ACHN (cell line): ENCODE measurements at regions not wholly inside any gene's neighbourhood (a gene's known extent, or its start where the extent isn't known, plus 50 kb on each side); places are given as distances from the start of the nearest gene placed in this dataset.
"Not testable (repeated sequence)": the region's sequence is repeated elsewhere in the genome, so short reads cannot be mapped to it uniquely, and the experiment has no call there.

Experiments used
- DNase-seq: peaks from one replicate; pipeline ENCODE4 v3.0.0-alpha.2; 2015
- in situ Hi-C: cut with HindIII; loops from 2 replicates; pipeline ENCODE4 v1.10.0; 2017; ENCODE audit warnings: low sequenced_read_pairs, low pct_ligation_motif_present, low pct_unique_long_range_greater_than_20kb

DNA sequence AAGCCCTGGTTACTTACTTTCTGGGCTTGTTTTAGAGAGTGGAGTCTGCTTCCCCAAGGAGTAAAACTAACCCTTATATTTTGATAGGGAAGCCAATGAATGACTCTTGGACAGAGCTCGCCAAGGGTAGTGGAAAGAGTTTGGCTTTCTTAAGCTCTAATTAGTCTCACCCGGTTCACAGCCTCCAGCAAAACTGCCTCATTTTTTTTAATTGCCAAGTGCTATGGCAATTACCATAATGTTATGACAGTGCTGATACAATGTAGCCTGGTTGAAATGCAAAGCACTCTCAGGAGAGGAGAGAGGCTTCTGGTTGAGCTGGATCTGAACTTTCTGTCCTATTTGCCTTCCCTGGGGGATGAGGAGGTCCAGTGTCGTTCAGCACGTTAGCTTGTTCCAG lies 376.1 kb upstream of the CHRM2 start:
- DNase-seq, result no peak
- in situ Hi-C loops, result no loop called here

DNA sequence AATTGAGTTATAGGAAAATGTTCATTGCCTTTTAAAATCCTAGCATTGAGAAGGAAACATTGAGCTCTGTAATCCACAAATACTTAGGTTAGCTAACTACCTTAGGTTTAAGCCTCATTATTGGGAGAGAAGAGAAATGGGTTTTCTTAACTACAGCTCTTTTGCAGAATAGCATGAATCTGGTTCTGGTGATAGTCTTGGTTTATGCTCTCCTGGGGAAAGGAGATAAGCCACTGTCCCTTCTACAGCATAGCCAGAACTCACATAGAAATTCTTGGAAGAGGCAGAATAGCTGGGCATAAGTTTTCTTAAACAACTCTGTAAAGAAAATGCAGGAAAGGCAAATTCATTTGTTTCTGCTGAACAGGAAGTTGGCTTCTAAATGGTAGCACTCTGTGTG lies 378.6 kb upstream of the CHRM2 start:
- in situ Hi-C loops, result no loop called here
- DNase-seq, result no peak

GRCh38 chr7:136480901-136481300 lies 387.6 kb upstream of the CHRM2 start:
- in situ Hi-C loops, result no loop called here
- DNase-seq, result no peak

- in situ Hi-C loops, result no loop called here
- no peak for DNase-seq
These were observed 388.5 kb upstream of the CHRM2 start for GRCh38 chr7:136479922-136480321.

GRCh38 chr7:136470179-136470578 lies 398.3 kb upstream of the CHRM2 start:
- in situ Hi-C loops, result no loop called here
- DNase-seq, result no peak

DNA sequence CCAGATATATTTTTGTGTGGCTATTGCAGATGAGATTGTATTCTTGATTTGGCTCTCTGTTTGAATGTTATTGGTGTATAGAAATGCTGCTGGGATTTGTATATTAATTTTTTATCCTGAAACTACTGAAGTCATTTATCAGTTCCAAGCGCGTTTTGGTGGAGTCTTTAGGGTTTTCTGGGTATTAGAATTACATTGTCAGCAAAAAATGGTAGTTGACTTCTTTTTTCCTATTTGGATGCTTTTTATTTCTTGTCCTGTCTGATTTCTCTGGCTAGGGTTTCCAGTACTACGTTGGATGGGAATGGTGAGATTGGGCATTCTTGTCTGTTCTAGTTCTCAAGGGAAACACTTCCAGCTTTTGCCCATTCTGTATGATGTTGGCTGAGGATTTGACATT lies 415.5 kb upstream of the CHRM2 start:
- in situ Hi-C loops, result no loop called here
- DNase-seq, result no peak

GRCh38 chr7:136446751-136447150 lies 421.7 kb upstream of the CHRM2 start:
- in situ Hi-C loops, result no loop called here
- no peak for DNase-seq

- no peak for DNase-seq
- in situ Hi-C loops, result no loop called here
These were observed 426.6 kb upstream of the CHRM2 start for GRCh38 chr7:136441835-136442234.

GRCh38 chr7:136431736-136432135 lies 436.7 kb upstream of the CHRM2 start:
- DNase-seq, in situ Hi-C loops: not testable (repeated sequence)

DNA sequence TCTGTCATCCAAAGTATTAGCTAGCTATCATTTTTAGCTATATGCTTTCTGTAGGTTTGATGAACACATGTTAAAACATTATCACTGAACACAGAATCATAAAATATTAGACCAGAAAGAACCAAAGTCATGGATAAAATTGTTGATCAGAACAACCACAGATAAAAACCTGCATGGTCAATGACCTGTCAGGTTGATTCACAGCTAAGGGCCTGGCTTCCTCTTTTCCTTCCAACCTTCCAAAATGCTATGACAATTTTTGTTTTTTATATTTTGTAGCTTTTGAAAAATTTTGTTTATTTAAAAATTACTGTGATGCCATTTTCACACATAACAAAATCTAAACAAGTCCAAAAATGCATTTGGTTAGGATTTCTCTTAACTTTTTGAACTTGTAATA lies 444.4 kb upstream of the CHRM2 start:
- no peak for DNase-seq
- in situ Hi-C loops, result no loop called here

- DNase-seq, in situ Hi-C loops: not testable (repeated sequence)
These were observed 442.6 kb upstream of the MTPN start for GRCh38 chr7:136419740-136420139.

- in situ Hi-C loops, result no loop called here
These were observed 435.8 kb upstream of the MTPN start for GRCh38 chr7:136412952-136413351.

GRCh38 chr7:136405931-136406777 lies 429.0 kb upstream of the MTPN start:
- peak; percentile 74 for DNase-seq
- in situ Hi-C loops, result no loop called here

More at GRCh38 chr7:136412952-136413351, 435.8 kb upstream of the MTPN start:
- DNase-seq, result no peak

- DNase-seq, result no peak
- in situ Hi-C loops, result no loop called here
These were observed 426.4 kb upstream of the MTPN start for GRCh38 chr7:136403591-136403990.

- in situ Hi-C loops, result no loop called here
- no peak for DNase-seq
These were observed 423.7 kb upstream of the MTPN start for GRCh38 chr7:136400877-136401276.

DNA sequence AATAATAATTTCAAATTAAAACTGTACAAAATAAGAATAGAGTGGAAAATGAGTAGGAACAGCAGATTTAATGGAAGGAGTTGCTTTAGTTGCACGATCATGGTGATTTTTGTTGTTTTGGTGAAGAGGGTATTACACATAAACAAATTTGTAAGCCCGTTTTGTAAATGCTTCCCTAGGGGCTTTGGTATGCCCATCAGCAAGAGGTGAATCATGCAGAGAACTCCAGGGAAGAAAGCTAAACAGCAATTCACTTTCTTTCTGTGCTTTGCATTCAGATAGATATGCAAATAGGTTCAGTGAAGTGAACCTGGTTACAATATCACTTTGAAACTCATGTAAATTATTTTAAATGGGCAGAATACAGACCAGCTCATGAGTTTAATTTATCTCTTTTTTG lies 422.2 kb upstream of the MTPN start:
- in situ Hi-C loops, result no loop called here
- DNase-seq, result no peak

DNA sequence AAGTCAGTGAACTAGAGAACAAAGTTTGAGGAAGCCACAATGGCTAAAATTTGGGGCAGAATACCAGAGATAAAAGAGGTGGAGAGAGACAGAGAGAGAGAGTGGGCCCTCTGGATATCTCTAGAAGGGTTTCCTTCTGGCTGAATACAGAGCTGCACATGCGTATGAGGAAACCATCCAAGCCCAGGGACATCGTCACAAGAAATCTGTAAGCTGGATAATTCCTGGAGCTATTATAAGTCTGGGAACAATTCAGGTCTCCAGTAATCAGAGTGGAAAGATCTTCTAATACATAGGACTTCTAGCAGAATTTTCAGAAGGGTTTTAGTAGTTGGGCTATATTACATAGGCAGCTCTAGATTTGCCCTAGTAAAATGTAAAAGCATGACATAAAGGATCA lies 415.7 kb upstream of the MTPN start:
- in situ Hi-C loops, result no loop called here
- no peak for DNase-seq

GRCh38 chr7:136391371-136391770 lies 414.2 kb upstream of the MTPN start:
- in situ Hi-C loops, result no loop called here

GRCh38 chr7:136389933-136390332 lies 412.8 kb upstream of the MTPN start:
- in situ Hi-C loops, result no loop called here
- DNase-seq, result peak; percentile 13

More at GRCh38 chr7:136391371-136391770, 414.2 kb upstream of the MTPN start:
- no peak for DNase-seq

GRCh38 chr7:136386876-136387275 lies 409.7 kb upstream of the MTPN start:
- no peak for DNase-seq
- in situ Hi-C loops, result no loop called here
